HAP-1 (cell line): ENCODE measurements at regions not wholly inside any gene's neighbourhood (a gene's known extent, or its start where the extent isn't known, plus 50 kb on each side); places are given as distances from the start of the nearest gene placed in this dataset.
"Not testable (repeated sequence)": the region's sequence is repeated elsewhere in the genome, so short reads cannot be mapped to it uniquely, and the experiment has no call there.

Experiments
- DNase-seq, 2 experiments: peaks; one replicate each; pipeline ENCODE4 v3.0.0-alpha.2; 2016 to 2020; ENCODE audit warnings: low spot score in 2 of 2
- H3K27me3 ChIP-seq: fragments of 250-450 bp; sonication (Bioruptor Pico); 2 replicates; pipeline ENCODE4 v1.5.1; 2020; ENCODE audit warnings: low read depth, mild to moderate bottlenecking, moderate library complexity
- H3K36me3 ChIP-seq: fragments of 250-450 bp; sonication (Bioruptor Pico); replicated peaks from 2 replicates; pipeline ENCODE4 v1.5.1; 2020; ENCODE audit warnings: mild to moderate bottlenecking
- H3K4me1 ChIP-seq: fragments of 250-450 bp; sonication (Bioruptor Pico); 2 replicates; pipeline ENCODE4 v1.5.1; 2020; ENCODE audit warnings: mild to moderate bottlenecking
- H3K4me3 ChIP-seq: fragments of 250-450 bp; sonication (Bioruptor Pico); 2 replicates; pipeline ENCODE4 v1.5.1; 2020; ENCODE audit warnings: mild to moderate bottlenecking, moderate library complexity
- H3K9me3 ChIP-seq: fragments of 250-450 bp; sonication (Bioruptor Pico); 2 replicates; pipeline ENCODE4 v1.5.1; 2020; ENCODE audit warnings: mild to moderate bottlenecking, moderate library complexity
- in situ Hi-C: fragments of 300-500 bp; cut with MboI; formaldehyde crosslinking; loops from 3 replicates; pipeline ENCODE4 v1.14.3; 2020; ENCODE audit warnings: low sequenced_read_pairs, inconsistent platforms, mixed read lengths

- Histone ChIP-seq H3K4me1 (no peaks in the 10 kb centered on the region), H3K4me3 (no peak overlapping the region), H3K27me3 (no peaks in the 10 kb centered on the region), H3K9me3 (no peaks in the 10 kb centered on the region), H3K36me3 (no peaks in the 10 kb centered on the region)
- DNase-seq, result no peak
- in situ Hi-C loops, result no loop called here
Measured at GRCh38 chr6:134651519-134651918, 298.4 kb downstream of the ALDH8A1 start.

- Histone ChIP-seq H3K9me3 (no peaks in the 10 kb centered on the region), H3K36me3 (no peaks in the 10 kb centered on the region), H3K4me3 (no peak overlapping the region), H3K27me3 (no peaks in the 10 kb centered on the region), H3K4me1 (no peaks in the 10 kb centered on the region)
- in situ Hi-C loops, result no loop called here
- DNase-seq, result no peak
Measured at GRCh38 chr6:134647861-134648260, 302.0 kb downstream of the ALDH8A1 start.

DNA sequence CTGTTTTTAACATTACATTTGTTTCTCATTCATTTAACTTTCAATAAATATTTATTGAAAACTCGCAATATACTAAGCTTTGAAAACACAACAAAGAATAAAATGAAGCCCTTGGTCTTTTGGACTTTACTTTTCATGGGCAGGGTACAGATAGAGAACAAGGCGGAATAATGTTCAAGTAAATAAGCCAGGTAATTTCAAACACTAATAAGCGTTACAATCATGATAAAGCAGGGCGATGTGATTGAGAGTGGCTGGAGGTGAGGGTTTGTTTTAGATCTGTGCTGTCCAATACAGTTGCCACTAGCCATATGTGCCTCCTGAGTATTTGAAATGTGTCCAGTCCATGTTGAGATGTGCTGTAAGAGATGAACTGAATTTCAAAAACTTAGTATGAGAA is 307.1 kb downstream of the ALDH8A1 start:
- DNase-seq, result no peak
- H3K4me1 ChIP-seq, result no peaks in the 10 kb centered on the region
- in situ Hi-C loops, result loop anchor here (5.0 kb wide), 1 partner anchor 476 kb away; no protein-coding TSS in a partner anchor

GRCh38 chr6:134642279-134642678 is 307.6 kb downstream of the ALDH8A1 start:
- Histone ChIP-seq H3K4me3 (no peak overlapping the region), H3K27me3 (no peaks in the 10 kb centered on the region), H3K36me3 (no peaks in the 10 kb centered on the region), H3K9me3 (no peaks in the 10 kb centered on the region), H3K4me1 (no peaks in the 10 kb centered on the region)
- DNase-seq, result no peak
- in situ Hi-C loops, result loop anchor here (5.0 kb wide), 1 partner anchor 475 kb away; no protein-coding TSS in a partner anchor

More for the DNA sequence above, 307.1 kb downstream of the ALDH8A1 start:
- H3K4me3 ChIP-seq, result no peak overlapping the region
- H3K27me3 ChIP-seq, result no peaks in the 10 kb centered on the region
- H3K36me3 ChIP-seq, result no peaks in the 10 kb centered on the region
- no peaks in the 10 kb centered on the region for H3K9me3 ChIP-seq

DNA sequence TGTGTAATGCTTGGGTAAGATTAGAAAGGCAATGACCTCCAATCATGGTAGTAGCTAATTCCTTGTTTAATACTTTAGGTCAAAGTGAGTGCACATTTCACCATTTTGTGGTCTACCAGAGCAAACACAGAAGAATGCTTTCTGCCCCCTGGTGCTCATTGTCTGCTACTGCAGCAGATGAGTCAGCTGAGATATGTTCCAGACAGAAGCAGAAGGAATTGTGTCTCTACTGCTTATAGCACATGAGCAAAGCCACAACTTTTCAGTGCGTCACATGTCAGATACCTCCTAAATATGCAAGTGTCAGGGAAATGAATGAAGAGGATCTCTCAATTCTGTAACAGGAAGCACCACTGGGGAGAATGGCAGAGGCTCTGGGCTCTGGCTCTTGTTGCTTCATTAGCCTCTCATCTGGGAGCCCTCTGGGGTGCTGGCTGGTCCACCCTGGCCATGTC is 308.9 kb downstream of the ALDH8A1 start:
- in situ Hi-C loops, result loop anchor here (5.0 kb wide), 1 partner anchor 474 kb away; no protein-coding TSS in a partner anchor
- Histone ChIP-seq H3K36me3 (no peaks in the 10 kb centered on the region), H3K9me3 (no peaks in the 10 kb centered on the region), H3K4me3 (no peak overlapping the region), H3K27me3 (no peaks in the 10 kb centered on the region), H3K4me1 (no peaks in the 10 kb centered on the region)
- DNase-seq, result peak; percentile 63 to 78

- no peaks in the 10 kb centered on the region for H3K4me1 ChIP-seq
- no peak overlapping the region for H3K4me3 ChIP-seq
- no peaks in the 10 kb centered on the region for H3K27me3 ChIP-seq
- no peak for DNase-seq
- no peaks in the 10 kb centered on the region for H3K36me3 ChIP-seq
- no peaks in the 10 kb centered on the region for H3K9me3 ChIP-seq
- in situ Hi-C loops, result loop anchor here (5.0 kb wide), 1 partner anchor 473 kb away; no protein-coding TSS in a partner anchor
Measured at GRCh38 chr6:134640229-134640628, 309.7 kb downstream of the ALDH8A1 start.

- DNase-seq, result no peak
- Histone ChIP-seq H3K36me3 (no peaks in the 10 kb centered on the region), H3K27me3 (no peaks in the 10 kb centered on the region), H3K4me3 (no peak overlapping the region), H3K9me3 (no peaks in the 10 kb centered on the region), H3K4me1 (no peaks in the 10 kb centered on the region)
- in situ Hi-C loops, result no loop called here
Measured at GRCh38 chr6:134637847-134638437, 312.0 kb downstream of the ALDH8A1 start.

GRCh38 chr6:134637282-134637681 is 312.6 kb downstream of the ALDH8A1 start:
- Histone ChIP-seq H3K9me3 (no peaks in the 10 kb centered on the region), H3K27me3 (no peaks in the 10 kb centered on the region), H3K4me3 (no peak overlapping the region), H3K4me1 (no peaks in the 10 kb centered on the region), H3K36me3 (no peaks in the 10 kb centered on the region)
- in situ Hi-C loops, result no loop called here
- DNase-seq, result no peak

DNA sequence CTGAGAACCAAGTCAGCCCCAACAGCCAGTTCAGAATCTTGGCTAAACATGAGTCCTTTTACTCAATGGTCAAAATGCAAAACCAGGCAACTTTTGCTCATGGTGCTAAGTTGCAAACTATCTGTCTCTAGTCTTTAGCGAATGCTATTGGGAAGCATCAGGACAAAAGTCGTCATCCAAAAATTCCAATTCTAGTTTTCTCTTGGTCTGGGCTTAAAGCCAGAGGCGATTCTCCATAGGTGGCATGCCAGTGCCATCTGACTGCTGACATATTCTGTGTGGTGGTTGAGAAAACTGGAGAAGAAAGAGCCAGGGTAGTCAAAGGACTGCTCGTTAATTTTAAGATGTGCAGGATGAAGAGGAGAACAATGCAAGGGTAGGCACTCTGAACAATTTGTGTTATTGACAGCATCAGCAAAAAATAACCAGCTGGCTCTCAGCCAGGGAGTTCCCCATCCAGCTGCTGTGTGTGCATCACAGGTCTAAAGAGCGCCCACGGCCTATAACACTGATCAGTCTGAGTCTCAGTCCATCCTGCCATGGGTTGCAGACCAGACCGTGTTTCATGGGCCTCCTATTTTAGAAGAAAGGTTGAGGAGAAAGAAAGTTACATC is 313.6 kb downstream of the ALDH8A1 start:
- Histone ChIP-seq H3K36me3 (no peaks in the 10 kb centered on the region), H3K27me3 (no peaks in the 10 kb centered on the region), H3K4me3 (no peak overlapping the region), H3K9me3 (no peaks in the 10 kb centered on the region), H3K4me1 (no peaks in the 10 kb centered on the region)
- in situ Hi-C loops, result no loop called here
- no peak for DNase-seq

DNA sequence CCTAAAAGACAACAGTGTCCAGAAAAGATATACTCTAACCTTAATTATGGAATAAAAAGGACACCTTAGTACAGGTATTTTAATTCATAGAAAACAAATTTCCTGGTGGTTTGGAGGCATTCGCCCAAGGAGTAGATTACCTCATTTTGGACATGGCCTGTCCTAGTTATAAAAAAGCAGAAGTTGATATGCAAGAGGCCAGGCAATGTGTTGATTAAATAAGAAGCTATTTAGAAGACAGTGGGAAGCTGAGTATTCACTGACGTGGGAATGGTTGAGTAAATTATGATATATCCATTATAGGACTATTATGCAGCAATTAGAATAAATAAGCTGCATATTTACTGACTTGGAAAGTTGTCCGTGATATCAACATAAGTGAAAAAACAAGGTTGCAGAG is 314.9 kb downstream of the ALDH8A1 start:
- no peaks in the 10 kb centered on the region for H3K4me1 ChIP-seq
- no peak overlapping the region for H3K4me3 ChIP-seq
- H3K27me3 ChIP-seq, result no peaks in the 10 kb centered on the region
- in situ Hi-C loops, result no loop called here
- DNase-seq, result no peak
- H3K9me3 ChIP-seq, result no peaks in the 10 kb centered on the region
- no peaks in the 10 kb centered on the region for H3K36me3 ChIP-seq

DNA sequence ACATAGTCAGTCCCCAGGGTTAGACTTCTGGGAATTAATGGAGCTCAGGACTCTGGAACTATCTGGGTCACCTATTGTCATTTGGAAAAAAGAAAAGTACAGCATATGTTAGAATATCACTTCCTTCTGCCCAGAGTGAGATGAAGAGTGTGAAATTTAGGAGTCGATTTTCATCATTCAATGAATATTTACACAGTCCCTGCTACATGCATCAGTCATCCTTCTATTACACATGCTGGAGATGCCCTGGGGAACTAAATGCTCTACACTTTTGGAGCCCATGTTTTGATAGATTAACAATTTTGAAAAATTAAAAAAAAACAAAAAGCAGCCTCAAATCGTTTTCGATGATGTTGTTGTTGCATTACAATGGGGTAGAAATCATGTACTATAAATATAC is 315.4 kb downstream of the ALDH8A1 start:
- Histone ChIP-seq H3K4me1 (no peaks in the 10 kb centered on the region), H3K4me3 (no peak overlapping the region), H3K36me3 (no peaks in the 10 kb centered on the region), H3K27me3 (no peaks in the 10 kb centered on the region), H3K9me3 (no peaks in the 10 kb centered on the region)
- no peak for DNase-seq
- in situ Hi-C loops, result no loop called here

DNA sequence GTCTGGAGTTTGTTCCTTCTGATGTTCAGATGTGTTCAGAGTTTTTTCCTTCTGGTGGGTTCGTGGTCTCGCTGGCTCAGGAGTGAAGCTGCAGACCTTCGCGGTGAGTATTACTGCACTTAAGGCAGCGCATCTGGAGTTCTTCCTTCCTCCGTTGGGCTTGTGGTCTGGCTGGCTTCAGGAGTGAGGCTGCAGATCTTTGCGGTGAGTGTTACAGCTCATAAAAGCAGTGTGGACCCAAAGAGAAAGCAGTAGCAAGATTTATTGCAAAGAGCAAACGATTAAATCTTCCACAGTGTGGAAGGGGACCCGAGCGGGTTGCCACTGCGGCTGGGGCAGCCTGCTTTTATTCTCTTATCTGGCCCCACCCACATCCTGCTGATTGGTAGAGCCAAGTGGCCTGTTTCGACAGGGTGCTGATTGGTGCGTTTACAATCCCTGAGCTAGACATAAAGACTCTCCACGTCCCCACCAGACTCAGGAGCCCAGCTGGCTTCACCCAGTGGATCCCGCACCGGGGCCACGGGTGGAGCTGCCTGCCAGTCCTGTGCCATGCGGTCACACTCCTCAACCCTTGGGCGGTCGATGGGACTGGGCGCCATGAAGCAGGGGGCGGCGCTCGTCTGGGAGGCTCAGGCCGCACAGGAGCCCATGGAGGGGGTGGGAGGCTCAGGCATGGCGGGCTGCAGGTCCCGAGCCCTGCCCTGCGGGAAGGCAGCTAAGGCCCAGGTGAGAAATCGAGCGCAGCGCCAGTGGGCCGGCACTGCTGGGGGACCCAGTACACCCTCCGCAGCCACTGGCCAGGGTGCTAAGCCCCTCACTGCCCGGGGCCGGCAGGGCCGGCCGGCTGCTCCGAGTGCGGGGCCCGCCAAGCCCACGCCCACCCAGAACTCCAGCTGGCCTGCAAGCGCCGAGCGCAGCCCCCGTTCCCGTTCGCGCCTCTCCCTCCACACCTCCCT is 315.3 kb upstream of the SGK1 start:
- DNase-seq, in situ Hi-C loops, H3K4me1 ChIP-seq, H3K36me3 ChIP-seq, H3K27me3 ChIP-seq, H3K4me3 ChIP-seq, H3K9me3 ChIP-seq: not testable (repeated sequence)

DNA sequence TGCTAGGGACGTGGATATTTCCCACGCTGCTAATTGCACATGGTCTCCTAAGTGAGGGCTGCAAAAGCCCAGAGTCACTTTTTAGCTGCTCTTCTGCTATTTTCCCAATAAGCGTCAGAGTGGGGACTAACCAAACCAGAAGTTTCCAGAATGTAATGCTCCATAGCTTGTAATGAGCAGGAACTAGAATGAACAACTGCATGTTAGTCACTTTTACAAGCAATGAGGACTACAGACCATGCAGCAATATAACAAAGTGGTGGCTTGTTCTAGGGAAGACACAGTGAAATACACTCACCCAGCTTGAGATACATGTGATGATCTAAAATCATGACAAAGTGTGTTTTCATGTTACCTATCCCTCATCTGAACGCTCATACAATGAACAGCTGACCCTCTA is 314.1 kb upstream of the SGK1 start:
- Histone ChIP-seq H3K4me1 (no peaks in the 10 kb centered on the region), H3K36me3 (no peaks in the 10 kb centered on the region), H3K9me3 (no peaks in the 10 kb centered on the region), H3K27me3 (no peaks in the 10 kb centered on the region), H3K4me3 (no peak overlapping the region)
- no peak for DNase-seq
- in situ Hi-C loops, result no loop called here
